ENCODE measurements at regions not wholly inside any gene's neighbourhood (a gene's known extent, or its start where the extent isn't known, plus 50 kb on each side); places are given as distances from the start of the nearest gene placed in this dataset.

DNA sequence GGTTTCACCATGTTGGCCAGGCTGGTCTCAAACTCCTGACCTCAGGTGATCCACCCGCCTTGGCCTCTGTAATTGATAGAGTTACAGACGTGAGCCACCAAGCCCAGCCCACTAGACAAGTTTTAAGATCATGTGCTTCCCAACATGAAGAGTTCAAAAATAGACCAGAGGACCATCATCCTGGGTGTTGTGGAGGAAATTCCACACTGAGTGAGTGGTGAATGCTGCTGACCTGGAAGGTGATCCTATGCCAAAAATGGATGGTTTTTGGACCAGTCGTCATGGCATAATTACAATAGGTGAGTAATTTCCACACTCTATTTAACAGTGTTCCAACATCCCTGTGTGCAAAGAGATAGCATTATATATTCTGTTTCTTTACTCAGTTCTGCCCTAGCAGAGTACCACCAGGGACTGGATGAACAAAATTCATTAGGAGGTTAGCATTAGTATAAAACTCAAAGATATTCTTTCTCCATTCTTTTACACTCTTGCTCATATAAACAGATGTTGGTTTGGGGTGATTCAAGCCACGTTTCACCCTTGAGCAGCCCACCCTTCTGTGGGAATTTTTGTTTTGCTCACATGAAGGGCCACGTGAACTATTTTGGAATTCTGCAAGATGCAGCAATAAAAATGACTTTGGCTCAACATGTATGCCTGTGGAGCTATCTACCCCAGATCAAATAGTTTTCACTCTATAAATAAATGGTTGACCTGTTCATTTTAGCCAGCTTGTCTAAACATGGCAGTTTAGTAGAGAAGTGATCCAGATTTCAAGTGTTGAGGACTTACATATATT lies 206.2 kb upstream of the TCF21 start:
- ChIA-PET CTCF (ENCODE audit: low intra/inter-chr PET ratio, low total read pairs) (no interaction called here), POLR2A (no interaction called here)
- in situ Hi-C loops (cut with HindIII; ENCODE audit: extremely low pct_ligation_motif_present, low pct_unique_long_range_greater_than_20kb) (no loop called here), intact Hi-C loops (cut with micrococcal nuclease; ENCODE audit: unreplicated experiment) (no loop called here)
- Histone ChIP-seq H3K9me3 (ENCODE audit: low read length) (no peaks in the 10 kb centered on the region), H3K79me2 (ENCODE audit: insufficient read depth, low read length) (no peaks in the 10 kb centered on the region), H3K4me1 (ENCODE audit: insufficient read depth, low read length) (no peaks in the 10 kb centered on the region), H2AFZ (ENCODE audit: low read length) (no peak overlapping the region), H3K9ac (ENCODE audit: insufficient read depth, low read depth, low read length) (no peak overlapping the region), H3K4me3 (replicated peaks in 1 of 3; ENCODE audit: insufficient read depth in 1 of 3, low read depth in 2 of 3, low read length in 3 of 3) (no peak overlapping the region), H3K36me3 (replicated peaks in 1 of 2; ENCODE audit: control insufficient read depth in 1 of 2, insufficient read depth in 2 of 2, low read length in 2 of 2) (no peaks in the 10 kb centered on the region), H4K20me1 (ENCODE audit: insufficient read depth, low read length) (no peaks in the 10 kb centered on the region), H3K27ac (ENCODE audit: extremely low read length, insufficient read depth, low read length) (no peak overlapping the region), H3K27me3 (ENCODE audit: control insufficient read depth in 1 of 2, insufficient read depth in 2 of 2, low read length in 2 of 2) (no peaks in the 10 kb centered on the region), H3K4me2 (ENCODE audit: low read depth, low read length) (no peak overlapping the region)
- TF ChIP-seq ELF4 (CRISPR knock-in tag; IDR thresholded peaks at IDR 0.05; ENCODE audit: borderline replicate concordance): no peak
- TF ChIP-seq, protein P1, sequence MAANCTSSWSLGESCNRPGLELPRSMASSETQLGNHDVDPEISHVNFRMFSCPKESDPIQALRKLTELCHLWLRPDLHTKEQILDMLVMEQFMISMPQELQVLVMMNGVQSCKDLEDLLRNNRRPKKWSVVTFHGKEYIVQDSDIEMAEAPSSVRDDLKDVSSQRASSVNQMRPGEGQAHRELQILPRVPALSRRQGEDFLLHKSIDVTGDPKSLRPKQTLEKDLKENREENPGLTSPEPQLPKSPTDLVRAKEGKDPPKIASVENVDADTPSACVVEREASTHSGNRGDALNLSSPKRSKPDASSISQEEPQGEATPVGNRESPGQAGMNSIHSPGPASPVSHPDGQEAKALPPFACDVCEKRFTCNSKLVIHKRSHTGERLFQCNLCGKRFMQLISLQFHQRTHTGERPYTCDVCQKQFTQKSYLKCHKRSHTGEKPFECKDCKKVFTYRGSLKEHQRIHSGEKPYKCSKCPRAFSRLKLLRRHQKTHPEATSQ (CRISPR knock-in tag; IDR thresholded peaks at IDR 0.05; ENCODE audit: borderline replicate concordance): no peak
- TF ChIP-seq ZC3H13 (CRISPR knock-in tag; IDR thresholded peaks at IDR 0.05): no peak
- DNase-seq (ENCODE audit: low spot score): no peak
- WGBS (ENCODE audit: low lambda C conversion rate): 2% methylated on average over 5 of the region's 5 CpGs
- BruUV-seq (replicated peaks): no TSS peak
- FAIRE-seq: no peak
- ATAC-seq: no peak

DNA sequence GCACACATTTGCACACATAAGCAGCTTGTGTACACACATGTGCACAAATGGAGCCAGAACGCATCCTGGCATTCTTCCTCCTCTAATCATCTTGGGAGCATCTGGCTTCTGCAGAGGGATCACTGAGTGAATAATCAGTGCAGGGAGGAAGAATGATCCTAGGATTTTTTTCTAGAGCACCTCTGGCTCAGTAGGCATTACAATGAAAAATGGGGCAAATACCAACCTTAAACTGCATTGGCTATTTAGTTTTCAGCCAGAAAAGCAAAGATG lies 205.7 kb upstream of the TCF21 start:
- no TSS peak for BruUV-seq (replicated peaks)
- no peak overlapping the region for H2AFZ ChIP-seq (ENCODE audit: low read length)
- in situ Hi-C loops (cut with HindIII; ENCODE audit: extremely low pct_ligation_motif_present, low pct_unique_long_range_greater_than_20kb) (no loop called here), intact Hi-C loops (cut with micrococcal nuclease; ENCODE audit: unreplicated experiment) (no loop called here)
- no peaks in the 10 kb centered on the region for H3K9me3 ChIP-seq (ENCODE audit: low read length)
- H4K20me1 ChIP-seq (ENCODE audit: insufficient read depth, low read length): no peaks in the 10 kb centered on the region
- H3K27ac ChIP-seq (ENCODE audit: extremely low read length, insufficient read depth, low read length): no peak overlapping the region
- no peak for ATAC-seq
- H3K36me3 ChIP-seq (replicated peaks in 1 of 2; ENCODE audit: control insufficient read depth in 1 of 2, insufficient read depth in 2 of 2, low read length in 2 of 2): no peaks in the 10 kb centered on the region
- DNase-seq (ENCODE audit: low spot score): no peak
- POLR2A ChIA-PET: no interaction called here
- WGBS (ENCODE audit: low lambda C conversion rate): 5% methylated on average over 1 of the region's 1 CpG
- H3K9ac ChIP-seq (ENCODE audit: insufficient read depth, low read depth, low read length): no peak overlapping the region
- FAIRE-seq: no peak
- H3K4me2 ChIP-seq (ENCODE audit: low read depth, low read length): no peak overlapping the region
- H3K27me3 ChIP-seq (ENCODE audit: control insufficient read depth in 1 of 2, insufficient read depth in 2 of 2, low read length in 2 of 2): no peaks in the 10 kb centered on the region
- no peaks in the 10 kb centered on the region for H3K79me2 ChIP-seq (ENCODE audit: insufficient read depth, low read length)
- H3K4me1 ChIP-seq (ENCODE audit: insufficient read depth, low read length): no peaks in the 10 kb centered on the region
- CTCF ChIA-PET (ENCODE audit: low intra/inter-chr PET ratio, low total read pairs): no interaction called here
- H3K4me3 ChIP-seq (replicated peaks in 1 of 3; ENCODE audit: insufficient read depth in 1 of 3, low read depth in 2 of 3, low read length in 3 of 3): no peak overlapping the region
- TF ChIP-seq HNRNPH1 (optimal IDR thresholded peaks at IDR 0.05; ENCODE audit: low read depth, low read length) (no peak), HDAC1 (CRISPR knock-in tag; IDR thresholded peaks at IDR 0.05) (no peak), PTBP1 (IDR thresholded peaks at IDR 0.05; ENCODE audit: low read depth, low read length, poor library complexity, severe bottlenecking) (no peak), MED1 (CRISPR knock-in tag; IDR thresholded peaks at IDR 0.05) (no peak), GTF2F1 (IDR thresholded peaks at IDR 0.05; ENCODE audit: low read length) (no peak)
- TF ChIP-seq, protein P2, sequence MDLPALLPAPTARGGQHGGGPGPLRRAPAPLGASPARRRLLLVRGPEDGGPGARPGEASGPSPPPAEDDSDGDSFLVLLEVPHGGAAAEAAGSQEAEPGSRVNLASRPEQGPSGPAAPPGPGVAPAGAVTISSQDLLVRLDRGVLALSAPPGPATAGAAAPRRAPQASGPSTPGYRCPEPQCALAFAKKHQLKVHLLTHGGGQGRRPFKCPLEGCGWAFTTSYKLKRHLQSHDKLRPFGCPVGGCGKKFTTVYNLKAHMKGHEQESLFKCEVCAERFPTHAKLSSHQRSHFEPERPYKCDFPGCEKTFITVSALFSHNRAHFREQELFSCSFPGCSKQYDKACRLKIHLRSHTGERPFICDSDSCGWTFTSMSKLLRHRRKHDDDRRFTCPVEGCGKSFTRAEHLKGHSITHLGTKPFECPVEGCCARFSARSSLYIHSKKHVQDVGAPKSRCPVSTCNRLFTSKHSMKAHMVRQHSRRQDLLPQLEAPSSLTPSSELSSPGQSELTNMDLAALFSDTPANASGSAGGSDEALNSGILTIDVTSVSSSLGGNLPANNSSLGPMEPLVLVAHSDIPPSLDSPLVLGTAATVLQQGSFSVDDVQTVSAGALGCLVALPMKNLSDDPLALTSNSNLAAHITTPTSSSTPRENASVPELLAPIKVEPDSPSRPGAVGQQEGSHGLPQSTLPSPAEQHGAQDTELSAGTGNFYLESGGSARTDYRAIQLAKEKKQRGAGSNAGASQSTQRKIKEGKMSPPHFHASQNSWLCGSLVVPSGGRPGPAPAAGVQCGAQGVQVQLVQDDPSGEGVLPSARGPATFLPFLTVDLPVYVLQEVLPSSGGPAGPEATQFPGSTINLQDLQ (CRISPR knock-in tag; IDR thresholded peaks at IDR 0.05): no peak
